ENCODE measurements at regions not wholly inside any gene's neighbourhood (a gene's known extent, or its start where the extent isn't known, plus 50 kb on each side); places are given as distances from the start of the nearest gene placed in this dataset.

- H3K36me3 ChIP-seq = no peaks in the 10 kb centered on the region
- no peaks in the 10 kb centered on the region for H3K9me3 ChIP-seq
- TF ChIP-seq POLR2A (IDR thresholded peaks at IDR 0.05) (no peak), CTCF (IDR thresholded peaks at IDR 0.05) (no peak)
- no peaks in the 10 kb centered on the region for H3K4me1 ChIP-seq
- DNase-seq = no peak
- H3K27ac ChIP-seq = no peak overlapping the region
- H3K27me3 ChIP-seq = no peaks in the 10 kb centered on the region
- no peak overlapping the region for H3K4me3 ChIP-seq
Measured at GRCh38 chrX:4277122-4277521, 563.7 kb upstream of the PRKX start.

GRCh38 chrX:4268676-4269075 lies 555.2 kb upstream of the PRKX start:
- Histone ChIP-seq H3K36me3 (no peaks in the 10 kb centered on the region), H3K4me3 (no peak overlapping the region), H3K27me3 (no peaks in the 10 kb centered on the region), H3K9me3 (no peaks in the 10 kb centered on the region), H3K4me1 (no peaks in the 10 kb centered on the region), H3K27ac (no peak overlapping the region)
- DNase-seq = no peak
- no peak for TF ChIP-seq CTCF (IDR thresholded peaks at IDR 0.05)
- no peak for TF ChIP-seq POLR2A (IDR thresholded peaks at IDR 0.05)

GRCh38 chrX:4265036-4265435 lies 551.6 kb upstream of the PRKX start:
- H3K4me3 ChIP-seq = no peak overlapping the region
- no peak for TF ChIP-seq POLR2A (IDR thresholded peaks at IDR 0.05)
- TF ChIP-seq CTCF (IDR thresholded peaks at IDR 0.05) = no peak
- DNase-seq = no peak
- H3K36me3 ChIP-seq = no peaks in the 10 kb centered on the region
- H3K27me3 ChIP-seq = no peaks in the 10 kb centered on the region
- no peak overlapping the region for H3K27ac ChIP-seq
- no peaks in the 10 kb centered on the region for H3K9me3 ChIP-seq
- H3K4me1 ChIP-seq = no peaks in the 10 kb centered on the region

GRCh38 chrX:4263030-4263803 lies 549.8 kb upstream of the PRKX start:
- DNase-seq = no peak
- Histone ChIP-seq H3K4me3 (no peak overlapping the region), H3K4me1 (no peaks in the 10 kb centered on the region), H3K27me3 (no peaks in the 10 kb centered on the region), H3K9me3 (no peaks in the 10 kb centered on the region), H3K27ac (no peak overlapping the region), H3K36me3 (no peaks in the 10 kb centered on the region)
- TF ChIP-seq CTCF (IDR thresholded peaks at IDR 0.05) (no peak), POLR2A (IDR thresholded peaks at IDR 0.05) (no peak)

GRCh38 chrX:4253092-4253491 lies 539.6 kb upstream of the PRKX start:
- Histone ChIP-seq H3K9me3 (no peaks in the 10 kb centered on the region), H3K4me1 (no peaks in the 10 kb centered on the region), H3K27me3 (no peaks in the 10 kb centered on the region), H3K4me3 (no peak overlapping the region), H3K36me3 (no peaks in the 10 kb centered on the region), H3K27ac (no peak overlapping the region)
- no peak for DNase-seq
- TF ChIP-seq CTCF (IDR thresholded peaks at IDR 0.05) = no peak
- TF ChIP-seq POLR2A (IDR thresholded peaks at IDR 0.05) = no peak

Data from Peyer's patch (tissue), 4 donors.